K562 (cell line): ENCODE measurements at regions not wholly inside any gene's neighbourhood (a gene's known extent, or its start where the extent isn't known, plus 50 kb on each side); places are given as distances from the start of the nearest gene placed in this dataset.

ENCODE experiments used
- ATAC-seq: fragments of 200-7000 bp; cut with Tn5 transposase; 3 replicates; pipeline ENCODE4 v1.9.1; 2020; ENCODE audit warnings: moderate library complexity
- BruUV-seq: library from RNA; stranded (reverse); fragments of 400-500 nt; replicated peaks from 2 replicates; lab custom pipeline; 2021; lab: Mats Ljungman, UMichigan
- CTCF ChIA-PET: fragments of 300-600 bp; formaldehyde crosslinking; extraction: SDS; loops from one replicate; lab custom pipeline; 2021; ENCODE audit warnings: low intra/inter-chr PET ratio; lab: Yijun Ruan, JAX
- POLR2A ChIA-PET: fragments of 300-600, 350-650 bp; sonication (Branson Sonifier 250); formaldehyde crosslinking; extraction: SDS; loops from one replicate; lab custom pipeline; 2021; ENCODE audit warnings: antibody characterized with exemption, inconsistent platforms; lab: Yijun Ruan, JAX
- DNase-seq, 4 experiments: peaks; one replicate each; pipeline versions ENCODE4 v3.0.0 to v3.0.0-alpha.2; 2011 to 2018; ENCODE audit warnings: low spot score in 3 of 4, mixed read lengths in 3 of 4; ENCODE audit errors: extremely low read depth in 1 of 4
- FAIRE-seq: peaks from 2 replicates; lab custom pipeline; 2011; peaks lifted over from hg19 to GRCh38; lab: Jason Lieb, UNC
- H2AFZ ChIP-seq: 2 replicates; pipeline ENCODE4 v1.6.0; 2011; ENCODE audit warnings: low read depth, low read length, control low read depth, inconsistent platforms
- H3K27ac ChIP-seq: fragments of 200-600 bp; 3 replicates; pipeline ENCODE4 v1.8.0; 2011; ENCODE audit warnings: low read depth, mild to moderate bottlenecking, control low read depth, inconsistent platforms, low read length, moderate library complexity, mixed read lengths; ENCODE audit errors: extremely low read depth
- H3K27me3 ChIP-seq, 2 experiments: fragments of 300-600 bp in 1 of 2; 2 replicates in 1 of 2; 3 replicates in 1 of 2; pipeline versions ENCODE4 v1.6.0 to v1.8.0; 2011; ENCODE audit warnings: inconsistent platforms in 2 of 2, low read length in 2 of 2, mild to moderate bottlenecking in 1 of 2, mixed read lengths in 1 of 2, moderate library complexity in 1 of 2; ENCODE audit not compliant: control insufficient read depth in 2 of 2, insufficient read depth in 2 of 2
- H3K36me3 ChIP-seq: fragments of 300-600 bp; 3 replicates; pipeline ENCODE4 v1.8.0; 2011; ENCODE audit warnings: mild to moderate bottlenecking, low read length, inconsistent platforms; ENCODE audit not compliant: control insufficient read depth, insufficient read depth
- H3K4me1 ChIP-seq, 2 experiments: fragments of 200-600 bp in 1 of 2; replicated peaks in 1 of 2; 2 replicates in 1 of 2; 3 replicates in 1 of 2; pipeline versions ENCODE4 v1.5.1 to v1.8.0; 2011; ENCODE audit warnings: inconsistent platforms in 2 of 2, low read length in 2 of 2, mild to moderate bottlenecking in 1 of 2, mixed read lengths in 1 of 2, moderate library complexity in 1 of 2; ENCODE audit not compliant: control insufficient read depth in 2 of 2, insufficient read depth in 2 of 2
- H3K4me2 ChIP-seq: 2 replicates; pipeline ENCODE4 v1.6.1; 2011; ENCODE audit warnings: low read length, control low read depth, inconsistent platforms, mixed read lengths; ENCODE audit not compliant: insufficient read depth
- H3K4me3 ChIP-seq: fragments of 200-600 bp; sonication (generic), shearing (Covaris generic); 2 replicates; pipeline ENCODE4 v1.5.1; 2016; ENCODE audit warnings: control low read depth, inconsistent platforms
- H3K79me2 ChIP-seq: fragments of 200-600 bp; 3 replicates; pipeline ENCODE4 v1.8.0; 2011; ENCODE audit warnings: low read length, inconsistent platforms; ENCODE audit not compliant: control insufficient read depth, insufficient read depth
- H3K9ac ChIP-seq, 2 experiments: 2 replicates each; pipeline versions ENCODE4 v1.6.0 to v1.6.1; 2011; ENCODE audit warnings: low read depth in 2 of 2, low read length in 2 of 2, control low read depth in 1 of 2, inconsistent platforms in 1 of 2, mild to moderate bottlenecking in 1 of 2, mixed read lengths in 1 of 2; ENCODE audit not compliant: insufficient read depth in 1 of 2
- H3K9me1 ChIP-seq: one replicate; pipeline ENCODE4 v1.6.0; 2011; ENCODE audit warnings: inconsistent platforms, mild to moderate bottlenecking, low read length, moderate library complexity; ENCODE audit not compliant: control insufficient read depth, insufficient read depth
- H3K9me3 ChIP-seq: replicated peaks from 2 replicates; pipeline ENCODE4 v1.5.1; 2011; ENCODE audit warnings: low read depth, low read length, inconsistent platforms; ENCODE audit not compliant: control insufficient read depth, insufficient read depth
- H4K20me1 ChIP-seq: replicated peaks from 2 replicates; pipeline ENCODE4 v1.6.1; 2011; ENCODE audit warnings: low read length, inconsistent platforms, mixed read lengths; ENCODE audit not compliant: control insufficient read depth, insufficient read depth
- BRD9 ChIP-seq: fragments of 450-650 bp; IDR thresholded peaks from 2 replicates; pipeline ENCODE4 v1.6.1; 2018; ENCODE audit warnings: low read depth; ENCODE audit not compliant: partially characterized antibody
- CEBPZ ChIP-seq: fragments of 150-350 bp; IDR thresholded peaks from 2 replicates; pipeline ENCODE4 v1.6.1; 2014; ENCODE audit warnings: low read depth, mild to moderate bottlenecking, low read length, borderline replicate concordance
- HDAC1 ChIP-seq, 2 experiments: fragments of 450-650 bp; IDR thresholded peaks; 2 replicates each; pipeline ENCODE4 v1.6.1; 2016 to 2017; ENCODE audit warnings: inconsistent platforms in 1 of 2, mild to moderate bottlenecking in 1 of 2, moderate library complexity in 1 of 2
- HNRNPH1 ChIP-seq: fragments of 200-400 bp; formaldehyde crosslinking; optimal IDR thresholded peaks from 2 replicates; pipeline ENCODE3; 2017; ENCODE audit warnings: low read depth, mild to moderate bottlenecking, low read length, moderate library complexity
- MAX ChIP-seq: sonication (generic); formaldehyde crosslinking; IDR thresholded peaks from 2 replicates; pipeline ENCODE4 v1.9.0; 2022; ENCODE audit warnings: mild to moderate bottlenecking, missing genetic modification reagents
- RUNX1 ChIP-seq: sonication (generic); IDR thresholded peaks from 2 replicates; pipeline ENCODE4 v1.6.1; 2016; ENCODE audit warnings: antibody characterized with exemption, low read depth
- SAFB ChIP-seq: fragments of 200-400 bp; formaldehyde crosslinking; IDR thresholded peaks from 2 replicates; pipeline ENCODE4 v1.6.1; 2017; ENCODE audit warnings: low read depth, low read length, borderline replicate concordance
- ZNF12 ChIP-seq: sonication (generic); formaldehyde crosslinking; IDR thresholded peaks from 2 replicates; pipeline ENCODE4 v1.4.0; 2020; ENCODE audit warnings: mild to moderate bottlenecking, missing genetic modification reagents
- ZNF263 ChIP-seq: sonication (generic); formaldehyde crosslinking; IDR thresholded peaks from 2 replicates; pipeline ENCODE4 v1.8.0; 2022; ENCODE audit warnings: mild to moderate bottlenecking, missing genetic modification reagents, borderline replicate concordance
- ZNF766 ChIP-seq: fragments of 200-800 bp; sonication (Bioruptor generic); conservative IDR thresholded peaks from 2 replicates; pipeline ENCODE4 v1.6.1; 2016; ENCODE audit warnings: missing genetic modification characterization, missing compliant biosample characterization
- WGBS: fragments of 100-300 bp; shearing (Covaris generic); methylation state at CpG from one replicate; pipeline ENCODE4 v1.1.6; 2016; ENCODE audit warnings: low coverage, mixed read lengths; ENCODE audit not compliant: insufficient coverage; ENCODE audit errors: missing lambda C conversion rate; 5-methylcytosine and 5-hydroxymethylcytosine counted together
- in situ Hi-C: fragments of 300-500 bp; cut with MboI; formaldehyde crosslinking; loops from 4 replicates; pipeline ENCODE4 v1.15.0; 2018; ENCODE audit warnings: inconsistent platforms, mixed read lengths
- intact Hi-C: fragments of 100-400 bp; cut with micrococcal nuclease; formaldehyde crosslinking; loops from 2 replicates; pipeline ENCODE4 v1.14.2; 2022

- in situ Hi-C loops, result no loop called here
- H2AFZ ChIP-seq, result no peak overlapping the region
- no peak overlapping the region for H3K4me2 ChIP-seq
- H3K4me1 ChIP-seq, result peaks cover 6 to 13% of the 10 kb centered on the region in 2 experiments; a peak in 3 of 5 replicates
- H3K79me2 ChIP-seq, result no peaks in the 10 kb centered on the region
- H3K27me3 ChIP-seq, result peaks cover 6 to 16% of the 10 kb centered on the region in 2 experiments; a peak in 3 of 5 replicates
- no peak for TF ChIP-seq ZNF766 (CRISPR knock-in tag)
- TF ChIP-seq HNRNPH1, result no peak
- no peak for TF ChIP-seq ZNF263
- TF ChIP-seq CEBPZ, result no peak
- no peak for TF ChIP-seq ZNF12 (CRISPR knock-in tag)
- no peak for TF ChIP-seq SAFB
- TF ChIP-seq BRD9, result no peak
- no peak for TF ChIP-seq MAX (CRISPR knock-in tag)
- TF ChIP-seq RUNX1, result no peak
- no peak for TF ChIP-seq HDAC1 (IDR thresholded peaks at IDR 0.05)
- no peaks in the 10 kb centered on the region for H3K36me3 ChIP-seq
- no peak for DNase-seq
- intact Hi-C loops, result no loop called here
- ChIA-PET CTCF (no interaction called here), POLR2A (interaction anchor here (0.6 kb wide), 1 partner anchor 581 kb away, joined by 3 read pairs; no protein-coding TSS in a partner anchor)
- H3K9me3 ChIP-seq, result no peaks in the 10 kb centered on the region
- H3K9me1 ChIP-seq, result no peaks in the 10 kb centered on the region
- no peak for ATAC-seq
- no peak overlapping the region for H3K27ac ChIP-seq
- H3K9ac ChIP-seq, result no peak overlapping the region
- no TSS peak for BruUV-seq
- H4K20me1 ChIP-seq, result no peaks in the 10 kb centered on the region
- 15% methylated on average over 4 of the region's 4 CpGs for WGBS
- no peak overlapping the region for H3K4me3 ChIP-seq
- no peak for FAIRE-seq
Measured at GRCh38 chr18:79622004-79622403, 57.6 kb upstream of the CTDP1 start.
